GM12875 (cell line): ENCODE measurements at regions not wholly inside any gene's neighbourhood (a gene's known extent, or its start where the extent isn't known, plus 50 kb on each side); places are given as distances from the start of the nearest gene placed in this dataset.

Experiments
- H3K4me3 ChIP-seq: one replicate; pipeline ENCODE4 v1.5.1; 2011; ENCODE audit warnings: low read depth, low read length, control low read depth
- TF ChIP-seq, protein P1 (sequence below): IDR thresholded peaks from 2 replicates; pipeline ENCODE4 v1.5.1; 2011; ENCODE audit warnings: low read depth, mild to moderate bottlenecking, control low read depth, inconsistent platforms, low read length, moderate library complexity, borderline replicate concordance; ENCODE audit not compliant: insufficient read depth

DNA sequence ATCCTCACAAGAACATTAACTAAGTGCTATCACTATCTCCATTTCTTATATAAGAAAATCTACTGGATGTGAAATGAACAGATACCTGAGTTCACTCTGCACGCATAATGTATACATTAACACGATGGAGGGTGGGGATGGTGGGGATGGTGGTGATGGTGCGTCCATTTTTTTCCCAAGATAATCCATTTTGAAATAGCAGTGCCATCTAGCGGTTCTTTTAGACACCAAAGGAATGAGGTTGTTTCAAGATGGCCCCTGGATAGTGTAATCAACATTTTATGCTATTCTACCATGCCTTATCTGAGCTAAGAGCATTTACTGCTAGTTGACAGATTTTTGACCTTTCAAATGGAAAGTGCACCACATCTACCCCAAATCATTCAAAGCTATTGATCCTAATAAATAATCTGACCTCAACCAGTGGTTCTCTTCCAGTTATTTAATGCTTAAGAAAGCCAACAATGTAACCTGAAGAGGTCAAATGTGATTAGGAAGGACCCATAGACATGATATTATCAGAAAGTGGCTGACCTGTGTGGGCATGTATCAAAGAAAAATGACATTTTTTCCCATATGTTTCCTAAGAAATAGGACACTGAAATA lies 714.7 kb upstream of the TENM4 start:
- no peak overlapping the region for H3K4me3 ChIP-seq
- TF ChIP-seq, protein P1, sequence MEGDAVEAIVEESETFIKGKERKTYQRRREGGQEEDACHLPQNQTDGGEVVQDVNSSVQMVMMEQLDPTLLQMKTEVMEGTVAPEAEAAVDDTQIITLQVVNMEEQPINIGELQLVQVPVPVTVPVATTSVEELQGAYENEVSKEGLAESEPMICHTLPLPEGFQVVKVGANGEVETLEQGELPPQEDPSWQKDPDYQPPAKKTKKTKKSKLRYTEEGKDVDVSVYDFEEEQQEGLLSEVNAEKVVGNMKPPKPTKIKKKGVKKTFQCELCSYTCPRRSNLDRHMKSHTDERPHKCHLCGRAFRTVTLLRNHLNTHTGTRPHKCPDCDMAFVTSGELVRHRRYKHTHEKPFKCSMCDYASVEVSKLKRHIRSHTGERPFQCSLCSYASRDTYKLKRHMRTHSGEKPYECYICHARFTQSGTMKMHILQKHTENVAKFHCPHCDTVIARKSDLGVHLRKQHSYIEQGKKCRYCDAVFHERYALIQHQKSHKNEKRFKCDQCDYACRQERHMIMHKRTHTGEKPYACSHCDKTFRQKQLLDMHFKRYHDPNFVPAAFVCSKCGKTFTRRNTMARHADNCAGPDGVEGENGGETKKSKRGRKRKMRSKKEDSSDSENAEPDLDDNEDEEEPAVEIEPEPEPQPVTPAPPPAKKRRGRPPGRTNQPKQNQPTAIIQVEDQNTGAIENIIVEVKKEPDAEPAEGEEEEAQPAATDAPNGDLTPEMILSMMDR: peak; percentile 35; the same call in 1 of the 2 replicates

DNA sequence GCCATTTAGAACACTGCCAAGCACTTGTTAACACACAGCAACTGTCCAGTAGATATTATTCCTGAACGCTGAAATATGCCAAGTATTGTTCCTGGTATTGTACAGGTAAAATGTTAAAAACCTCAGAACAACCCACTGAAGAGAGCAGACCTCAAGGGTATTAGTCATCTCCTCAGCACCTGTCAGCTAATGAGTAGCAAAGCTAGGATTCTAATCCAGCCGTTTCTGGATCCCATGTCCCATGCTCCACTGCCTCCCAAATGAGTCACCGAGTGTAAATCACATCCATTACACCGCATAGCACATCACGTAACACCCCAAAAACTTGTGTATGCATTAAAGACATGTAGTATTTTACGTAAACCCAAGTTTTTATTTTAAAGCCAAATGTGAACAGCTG lies 705.4 kb upstream of the TENM4 start:
- H3K4me3 ChIP-seq: no peak overlapping the region
- TF ChIP-seq, protein P1: no peak

- no peak overlapping the region for H3K4me3 ChIP-seq
- TF ChIP-seq, protein P1: no peak
Measured at GRCh38 chr11:80144897-80145594, 704.2 kb upstream of the TENM4 start.

DNA sequence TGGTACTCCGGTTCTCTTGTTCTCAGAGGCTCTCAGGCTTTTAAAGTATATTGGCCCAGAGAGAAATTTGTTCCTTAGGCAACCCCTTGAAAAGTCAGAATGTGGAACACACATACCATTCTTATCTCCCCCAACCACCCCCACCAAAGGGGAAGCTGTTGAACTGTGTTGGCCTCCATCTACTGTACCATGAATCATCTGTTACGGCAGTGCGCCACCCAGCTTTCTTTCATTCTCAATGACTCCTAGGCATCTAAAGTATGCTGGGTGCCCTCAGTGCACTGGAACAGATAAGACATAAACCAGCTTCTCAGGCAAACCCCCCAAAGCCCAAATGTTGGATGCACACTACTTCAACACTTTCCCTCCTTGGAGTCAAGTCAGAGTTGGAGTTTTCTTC lies 696.2 kb upstream of the TENM4 start:
- TF ChIP-seq, protein P1: no peak
- no peak overlapping the region for H3K4me3 ChIP-seq

DNA sequence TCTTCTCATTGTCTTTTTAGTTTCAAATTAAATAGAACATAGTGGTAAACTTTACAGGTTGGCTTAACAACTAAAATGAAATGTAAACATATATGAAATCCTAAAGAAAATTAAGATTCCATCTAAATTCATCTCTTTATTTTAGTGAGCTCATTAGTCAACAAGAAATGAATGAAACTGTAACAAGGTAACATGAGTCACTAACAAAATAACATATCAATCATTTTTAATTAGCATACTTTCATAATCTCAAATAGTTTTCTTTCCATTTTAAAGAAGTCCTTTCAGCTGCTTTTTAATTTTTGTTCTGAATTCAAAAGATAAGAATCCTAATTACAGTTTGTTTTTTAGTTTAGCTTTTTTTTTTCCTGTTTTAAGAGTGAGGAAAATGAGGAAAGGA lies 688.6 kb upstream of the TENM4 start:
- H3K4me3 ChIP-seq: no peak overlapping the region
- TF ChIP-seq, protein P1: no peak

DNA sequence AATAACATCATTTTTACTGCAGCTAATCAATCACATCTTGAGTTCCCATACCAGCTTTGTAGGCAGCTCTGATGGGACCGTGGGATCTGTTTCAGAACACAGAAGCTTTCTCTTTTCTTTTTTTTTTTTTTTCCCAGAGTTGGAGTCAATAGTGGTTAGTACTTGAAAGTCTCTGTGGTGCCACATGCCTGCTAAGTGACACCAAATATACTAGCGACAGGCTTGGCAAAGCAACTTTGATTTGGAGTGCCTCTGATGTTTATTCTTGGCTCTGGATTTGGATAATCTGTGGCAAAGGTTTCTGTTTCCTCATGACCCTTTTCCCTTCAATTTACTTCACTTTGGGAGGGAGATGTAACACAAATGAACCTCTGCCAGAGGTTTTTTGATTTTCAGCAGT lies 681.4 kb upstream of the TENM4 start:
- H3K4me3 ChIP-seq: no peak overlapping the region
- TF ChIP-seq, protein P1: no peak

GRCh38 chr11:80118073-80118472 lies 677.2 kb upstream of the TENM4 start:
- H3K4me3 ChIP-seq: no peak overlapping the region
- TF ChIP-seq, protein P1: no peak
